Mucosa of descending colon (tissue), 3 donors: ENCODE measurements at regions not wholly inside any gene's neighbourhood (a gene's known extent, or its start where the extent isn't known, plus 50 kb on each side); places are given as distances from the start of the nearest gene placed in this dataset.

Source experiments
- ATAC-seq: fragments of 200-7000 bp; cut with Tn5 transposase; one replicate; pipeline ENCODE4 v1.9.1; 2020; ENCODE audit warnings: mild to moderate bottlenecking, moderate library complexity
- DNase-seq, 3 donors: peaks; one replicate each; pipeline ENCODE4 v3.0.0-alpha.2; 2020
- H3K36me3 ChIP-seq: fragments of 200-600 bp; one replicate; pipeline ENCODE4 v1.8.0; 2021; ENCODE audit warnings: low read depth, mild to moderate bottlenecking
- H3K4me1 ChIP-seq: fragments of 200-600 bp; one replicate; pipeline ENCODE4 v1.8.0; 2021; ENCODE audit warnings: low read depth, mild to moderate bottlenecking
- H3K4me3 ChIP-seq: fragments of 200-600 bp; one replicate; pipeline ENCODE4 v1.8.0; 2021; ENCODE audit warnings: mild to moderate bottlenecking
- H3K9me3 ChIP-seq: fragments of 200-600 bp; one replicate; pipeline ENCODE4 v1.8.0; 2021; ENCODE audit warnings: mild to moderate bottlenecking
- intact Hi-C, 2 donors: fragments of 100-400 bp; cut with DNase I in 1 of 2; cut with micrococcal nuclease in 1 of 2; formaldehyde crosslinking; loops; one replicate each; pipeline versions ENCODE4 v1.11.0 to v1.11.1; 2022; cut with DNase I, micrococcal nuclease
- TF ChIP-seq, protein P1 (sequence below): fragments of 200-600 bp; IDR thresholded peaks from one replicate; pipeline ENCODE4 v1.8.0; 2022; ENCODE audit warnings: antibody characterized with exemption, mild to moderate bottlenecking
- donor health status: DM: no; HTN: no; CAD: no; lungs with moderate emphysema.
- donor health status: DM: no; HTN: no; CAD: no.
- donor health status: DM: no; HTN: yes; CAD: no.

DNA sequence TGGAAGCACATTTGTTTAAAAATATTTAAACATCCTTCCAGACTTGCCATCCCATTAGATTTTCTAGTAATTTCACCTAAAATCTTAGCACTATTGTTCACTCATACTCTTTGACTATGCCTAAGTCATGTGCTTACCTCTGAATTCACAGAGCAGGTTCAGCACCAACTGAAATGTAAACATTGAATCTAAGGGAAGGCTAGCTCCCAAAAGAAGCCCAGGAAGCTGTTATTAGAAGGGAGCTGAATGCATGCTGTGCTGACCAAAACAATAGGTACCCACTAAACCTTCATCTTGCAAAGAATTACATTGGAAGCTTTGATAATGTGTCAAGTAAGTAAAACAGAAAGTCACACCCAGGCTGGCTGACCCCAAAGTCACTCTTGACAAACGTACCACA lies 571.3 kb downstream of the GABRG2 start:
- intact Hi-C loops: no loop called here
- peaks cover 14% of the 10 kb centered on the region for H3K9me3 ChIP-seq
- DNase-seq (no peak), ATAC-seq (no peak)
- H3K4me3 ChIP-seq: no peak overlapping the region
- H3K36me3 ChIP-seq: no peaks in the 10 kb centered on the region
- TF ChIP-seq, protein P1, sequence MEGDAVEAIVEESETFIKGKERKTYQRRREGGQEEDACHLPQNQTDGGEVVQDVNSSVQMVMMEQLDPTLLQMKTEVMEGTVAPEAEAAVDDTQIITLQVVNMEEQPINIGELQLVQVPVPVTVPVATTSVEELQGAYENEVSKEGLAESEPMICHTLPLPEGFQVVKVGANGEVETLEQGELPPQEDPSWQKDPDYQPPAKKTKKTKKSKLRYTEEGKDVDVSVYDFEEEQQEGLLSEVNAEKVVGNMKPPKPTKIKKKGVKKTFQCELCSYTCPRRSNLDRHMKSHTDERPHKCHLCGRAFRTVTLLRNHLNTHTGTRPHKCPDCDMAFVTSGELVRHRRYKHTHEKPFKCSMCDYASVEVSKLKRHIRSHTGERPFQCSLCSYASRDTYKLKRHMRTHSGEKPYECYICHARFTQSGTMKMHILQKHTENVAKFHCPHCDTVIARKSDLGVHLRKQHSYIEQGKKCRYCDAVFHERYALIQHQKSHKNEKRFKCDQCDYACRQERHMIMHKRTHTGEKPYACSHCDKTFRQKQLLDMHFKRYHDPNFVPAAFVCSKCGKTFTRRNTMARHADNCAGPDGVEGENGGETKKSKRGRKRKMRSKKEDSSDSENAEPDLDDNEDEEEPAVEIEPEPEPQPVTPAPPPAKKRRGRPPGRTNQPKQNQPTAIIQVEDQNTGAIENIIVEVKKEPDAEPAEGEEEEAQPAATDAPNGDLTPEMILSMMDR: no peak
- H3K4me1 ChIP-seq: no peaks in the 10 kb centered on the region

GRCh38 chr5:162641142-162641813 lies 573.7 kb downstream of the GABRG2 start:
- H3K4me3 ChIP-seq: no peak overlapping the region
- H3K36me3 ChIP-seq: no peaks in the 10 kb centered on the region
- ATAC-seq (no peak), DNase-seq (no peak)
- TF ChIP-seq, protein P1: no peak
- intact Hi-C loops: no loop called here
- H3K4me1 ChIP-seq: no peaks in the 10 kb centered on the region
- no peaks in the 10 kb centered on the region for H3K9me3 ChIP-seq

DNA sequence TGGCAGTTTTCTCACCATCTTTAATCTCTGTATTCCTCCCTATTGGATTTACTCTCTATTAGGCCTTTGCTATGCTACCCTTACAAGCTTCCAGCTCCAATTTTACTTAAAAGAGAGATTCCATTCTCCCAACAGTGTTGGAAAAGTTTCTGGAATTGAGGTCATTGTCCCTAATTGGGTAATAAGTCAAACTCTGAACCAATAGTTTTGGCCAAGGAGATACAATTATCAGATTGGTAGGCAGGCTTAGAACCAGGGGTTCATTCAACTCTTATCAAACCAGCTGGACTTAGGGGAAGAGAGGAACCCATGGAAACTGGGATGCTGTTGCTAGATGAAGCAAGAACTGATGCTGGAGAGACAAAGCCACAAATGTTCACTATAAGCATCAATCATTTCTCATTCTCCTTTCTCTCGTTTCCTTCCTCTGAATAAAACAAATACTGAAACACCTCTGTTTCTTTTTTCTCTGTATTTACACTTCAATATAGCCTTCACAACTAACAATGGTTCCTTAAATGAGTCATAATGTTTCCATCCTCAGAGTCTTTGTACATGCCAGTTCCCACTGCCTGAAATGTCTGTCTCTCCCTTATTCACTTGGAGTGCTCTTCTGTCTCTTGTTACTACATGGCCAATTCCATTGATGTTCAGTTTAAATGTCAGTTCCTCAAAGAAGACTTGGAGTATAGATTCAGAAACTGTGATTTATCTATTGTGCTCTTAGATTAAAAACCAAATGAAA lies 587.3 kb downstream of the GABRG2 start:
- ATAC-seq (no peak), DNase-seq (no peak)
- Histone ChIP-seq H3K9me3 (no peaks in the 10 kb centered on the region), H3K4me3 (no peak overlapping the region), H3K4me1 (no peaks in the 10 kb centered on the region), H3K36me3 (no peaks in the 10 kb centered on the region)
- intact Hi-C loops: no loop called here
- TF ChIP-seq, protein P1: no peak

GRCh38 chr5:162657076-162657475 lies 589.5 kb downstream of the GABRG2 start:
- Histone ChIP-seq H3K9me3 (no peaks in the 10 kb centered on the region), H3K4me3 (no peak overlapping the region), H3K4me1 (no peaks in the 10 kb centered on the region), H3K36me3 (no peaks in the 10 kb centered on the region)
- TF ChIP-seq, protein P1: no peak
- ATAC-seq (no peak), DNase-seq (no peak)
- intact Hi-C loops: no loop called here

DNA sequence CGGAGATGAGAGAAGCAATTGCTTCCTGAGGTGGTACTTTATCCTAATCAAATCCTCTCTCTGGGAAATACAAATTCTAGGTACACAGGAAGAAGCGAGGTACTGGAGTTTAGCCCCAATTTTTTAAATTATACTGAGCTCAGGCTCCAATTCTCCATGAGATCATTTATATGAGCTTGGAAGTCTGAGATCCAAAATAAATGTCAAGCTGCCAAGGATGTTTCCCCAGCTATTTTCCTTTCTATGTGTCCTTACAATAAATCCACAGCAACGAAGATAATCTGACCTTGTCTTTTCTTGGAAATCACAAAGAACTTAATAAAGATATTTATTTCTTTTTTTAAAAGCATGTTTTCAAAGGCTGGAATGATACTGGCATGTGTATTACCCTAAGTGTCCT lies 597.3 kb downstream of the GABRG2 start:
- ATAC-seq: no peak
- Histone ChIP-seq H3K36me3 (no peaks in the 10 kb centered on the region), H3K4me3 (no peak overlapping the region), H3K9me3 (no peaks in the 10 kb centered on the region), H3K4me1 (no peaks in the 10 kb centered on the region)
- intact Hi-C loops: no loop called here
- DNase-seq: no peak
- TF ChIP-seq, protein P1: no peak
